MM.1S (cell line): ENCODE measurements at regions not wholly inside any gene's neighbourhood (a gene's known extent, or its start where the extent isn't known, plus 50 kb on each side); places are given as distances from the start of the nearest gene placed in this dataset.
"Not testable (repeated sequence)": the region's sequence is repeated elsewhere in the genome, so short reads cannot be mapped to it uniquely, and the experiment has no call there.

Source experiments
- DNase-seq: peaks from one replicate; pipeline ENCODE4 v3.0.0-alpha.2; 2015
- H2AFZ ChIP-seq: fragments of 300-600 bp; sonication (generic); 2 replicates; pipeline ENCODE4 v1.6.0; 2016; ENCODE audit warnings: antibody characterized with exemption, low read length
- H3F3A ChIP-seq: fragments of 300-600 bp; sonication (generic); 2 replicates; pipeline ENCODE4 v1.6.1; 2016; ENCODE audit warnings: mild to moderate bottlenecking, antibody characterized with exemption, low read length, moderate library complexity, mixed read lengths; ENCODE audit not compliant: insufficient read depth
- H3K27ac ChIP-seq: fragments of 300-600 bp; sonication (generic); 2 replicates; pipeline ENCODE4 v1.5.1; 2016; ENCODE audit warnings: mild to moderate bottlenecking, low read length
- H3K27me3 ChIP-seq: fragments of 300-600 bp; sonication (generic); replicated peaks from 2 replicates; pipeline ENCODE4 v1.6.0; 2016; ENCODE audit warnings: low read length; ENCODE audit not compliant: insufficient read depth
- H3K36me3 ChIP-seq: fragments of 300-600 bp; sonication (generic); replicated peaks from 2 replicates; pipeline ENCODE4 v1.6.1; 2016; ENCODE audit warnings: mild to moderate bottlenecking, low read length, mixed read lengths; ENCODE audit not compliant: insufficient read depth
- H3K4me1 ChIP-seq: fragments of 300-600 bp; sonication (generic); 2 replicates; pipeline ENCODE4 v1.6.1; 2016; ENCODE audit warnings: low read length, mixed read lengths
- H3K4me2 ChIP-seq: fragments of 300-600 bp; sonication (generic); 2 replicates; pipeline ENCODE4 v1.6.0; 2016; ENCODE audit warnings: low read depth, low read length
- H3K4me3 ChIP-seq: fragments of 300-600 bp; sonication (generic); 2 replicates; pipeline ENCODE4 v1.5.1; 2016; ENCODE audit warnings: low read length, mixed read lengths
- H3K79me2 ChIP-seq: fragments of 300-600 bp; sonication (generic); 2 replicates; pipeline ENCODE4 v1.6.1; 2016; ENCODE audit warnings: mixed run types, low read length, mixed read lengths
- H3K9ac ChIP-seq: fragments of 300-600 bp; sonication (generic); 2 replicates; pipeline ENCODE4 v1.6.1; 2016; ENCODE audit warnings: low read length, mixed read lengths
- H3K9me2 ChIP-seq: fragments of 300-600 bp; sonication (generic); replicated peaks from 2 replicates; pipeline ENCODE4 v1.6.1; 2016; ENCODE audit warnings: mild to moderate bottlenecking, low read length, mixed read lengths; ENCODE audit not compliant: insufficient read depth
- H3K9me3 ChIP-seq: fragments of 300-600 bp; sonication (generic); replicated peaks from 2 replicates; pipeline ENCODE4 v1.6.1; 2016; ENCODE audit warnings: mild to moderate bottlenecking, low read length, mixed read lengths; ENCODE audit not compliant: insufficient read depth
- H4K20me1 ChIP-seq: fragments of 300-600 bp; sonication (generic); 2 replicates; pipeline ENCODE4 v1.6.1; 2016; ENCODE audit warnings: mild to moderate bottlenecking, low read length, moderate library complexity, mixed read lengths; ENCODE audit not compliant: insufficient read depth
- CTCF ChIP-seq: fragments of 300-600 bp; sonication (generic); IDR thresholded peaks from 2 replicates; pipeline ENCODE4 v1.5.1; 2016; ENCODE audit warnings: antibody characterized with exemption, low read length, mixed read lengths
- EZH2 ChIP-seq: fragments of 300-600 bp; sonication (generic); optimal IDR thresholded peaks from 2 replicates; pipeline ENCODE3; 2017; ENCODE audit warnings: low read depth, mild to moderate bottlenecking, antibody characterized with exemption, low read length, mixed read lengths
- EZH2phosphoT487 ChIP-seq: fragments of 300-600 bp; sonication (generic); IDR thresholded peaks from 2 replicates; pipeline ENCODE4 v1.6.1; 2018; ENCODE audit warnings: antibody characterized with exemption, low read length

GRCh38 chr7:153407291-153408046 is 644.7 kb upstream of the DPP6 start:
- Histone ChIP-seq H2AFZ (no peak overlapping the region), H3K4me1 (no peaks in the 10 kb centered on the region), H3K27ac (no peak overlapping the region), H3K27me3 (no peaks in the 10 kb centered on the region), H4K20me1 (no peaks in the 10 kb centered on the region), H3K4me3 (no peak overlapping the region), H3F3A (no peaks in the 10 kb centered on the region), H3K79me2 (no peaks in the 10 kb centered on the region), H3K9me2 (no peaks in the 10 kb centered on the region), H3K9me3 (no peaks in the 10 kb centered on the region), H3K36me3 (no peaks in the 10 kb centered on the region), H3K4me2 (no peak overlapping the region), H3K9ac (no peak overlapping the region)
- TF ChIP-seq EZH2phosphoT487 = no peak
- no peak for TF ChIP-seq CTCF
- no peak for TF ChIP-seq EZH2
- DNase-seq = no peak

GRCh38 chr7:153408360-153409335 is 643.5 kb upstream of the DPP6 start:
- no peaks in the 10 kb centered on the region for H3F3A ChIP-seq
- H3K9me3 ChIP-seq = no peaks in the 10 kb centered on the region
- no peak for DNase-seq
- no peak overlapping the region for H3K4me3 ChIP-seq
- no peaks in the 10 kb centered on the region for H3K36me3 ChIP-seq
- H3K9me2 ChIP-seq = no peaks in the 10 kb centered on the region
- H2AFZ ChIP-seq = no peak overlapping the region
- H3K27me3 ChIP-seq = no peaks in the 10 kb centered on the region
- TF ChIP-seq EZH2phosphoT487 (no peak), CTCF (no peak), EZH2 (no peak)
- H3K27ac ChIP-seq = no peak overlapping the region
- no peak overlapping the region for H3K9ac ChIP-seq
- H3K4me2 ChIP-seq = no peak overlapping the region
- H4K20me1 ChIP-seq = no peaks in the 10 kb centered on the region
- no peaks in the 10 kb centered on the region for H3K4me1 ChIP-seq
- H3K79me2 ChIP-seq = no peaks in the 10 kb centered on the region

- not testable (repeated sequence) for H2AFZ ChIP-seq, H3F3A ChIP-seq, H3K9me3 ChIP-seq, H3K4me1 ChIP-seq, H3K4me2 ChIP-seq, H3K9ac ChIP-seq, H3K36me3 ChIP-seq, DNase-seq, H3K9me2 ChIP-seq, H3K27me3 ChIP-seq, H3K4me3 ChIP-seq, H3K79me2 ChIP-seq, H3K27ac ChIP-seq, H4K20me1 ChIP-seq
These were observed 642.4 kb upstream of the DPP6 start for GRCh38 chr7:153409567-153410342.

GRCh38 chr7:153410997-153411642 is 641.1 kb upstream of the DPP6 start:
- not testable (repeated sequence) for DNase-seq, H3K27me3 ChIP-seq, H3K4me2 ChIP-seq, H3K4me1 ChIP-seq, H3K9me2 ChIP-seq, H3K4me3 ChIP-seq, H3K9ac ChIP-seq, H3K9me3 ChIP-seq, H3K79me2 ChIP-seq, H3K36me3 ChIP-seq, H3F3A ChIP-seq, H3K27ac ChIP-seq, H2AFZ ChIP-seq, H4K20me1 ChIP-seq

GRCh38 chr7:153412114-153412823 is 639.9 kb upstream of the DPP6 start:
- not testable (repeated sequence) for H3K27me3 ChIP-seq, H3K4me3 ChIP-seq, H3K9me2 ChIP-seq, H3K4me2 ChIP-seq, DNase-seq, H3K79me2 ChIP-seq, H4K20me1 ChIP-seq, H3F3A ChIP-seq, H2AFZ ChIP-seq, H3K9me3 ChIP-seq, H3K27ac ChIP-seq, H3K9ac ChIP-seq, H3K4me1 ChIP-seq, H3K36me3 ChIP-seq
